ENCODE measurements at regions not wholly inside any gene's neighbourhood (a gene's known extent, or its start where the extent isn't known, plus 50 kb on each side); places are given as distances from the start of the nearest gene placed in this dataset.

DNA sequence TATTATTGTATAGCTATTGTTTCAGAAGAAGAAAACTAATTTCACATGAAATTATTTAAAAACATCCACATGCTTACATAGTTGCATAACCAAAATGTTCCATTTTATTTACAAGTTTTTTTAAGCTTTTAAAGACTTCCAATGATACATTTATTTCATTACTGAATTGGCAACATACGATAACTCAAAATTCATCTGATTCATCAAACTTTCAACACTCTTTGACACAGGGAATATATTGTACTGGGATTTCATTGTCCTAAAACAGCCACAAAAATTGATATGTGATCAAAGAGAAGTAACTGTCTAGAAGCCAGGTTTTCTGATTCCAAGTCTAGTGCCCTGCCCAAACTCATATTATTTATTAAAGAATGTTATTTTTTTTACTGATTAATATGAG is 131.4 kb upstream of the USP24 start:
- H3K4me1 Mint-ChIP-seq, result no peaks in the 10 kb centered on the region
- TF ChIP-seq NR2C2 (CRISPR knock-in tag; IDR thresholded peaks at IDR 0.05), result no peak
- TF ChIP-seq, protein P1, sequence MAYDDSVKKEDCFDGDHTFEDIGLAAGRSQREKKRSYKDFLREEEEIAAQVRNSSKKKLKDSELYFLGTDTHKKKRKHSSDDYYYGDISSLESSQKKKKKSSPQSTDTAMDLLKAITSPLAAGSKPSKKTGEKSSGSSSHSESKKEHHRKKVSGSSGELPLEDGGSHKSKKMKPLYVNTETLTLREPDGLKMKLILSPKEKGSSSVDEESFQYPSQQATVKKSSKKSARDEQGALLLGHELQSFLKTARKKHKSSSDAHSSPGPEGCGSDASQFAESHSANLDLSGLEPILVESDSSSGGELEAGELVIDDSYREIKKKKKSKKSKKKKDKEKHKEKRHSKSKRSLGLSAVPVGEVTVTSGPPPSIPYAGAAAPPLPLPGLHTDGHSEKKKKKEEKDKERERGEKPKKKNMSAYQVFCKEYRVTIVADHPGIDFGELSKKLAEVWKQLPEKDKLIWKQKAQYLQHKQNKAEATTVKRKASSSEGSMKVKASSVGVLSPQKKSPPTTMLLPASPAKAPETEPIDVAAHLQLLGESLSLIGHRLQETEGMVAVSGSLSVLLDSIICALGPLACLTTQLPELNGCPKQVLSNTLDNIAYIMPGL (CRISPR knock-in tag; IDR thresholded peaks at IDR 0.05), result no peak
- TF ChIP-seq, protein P2, sequence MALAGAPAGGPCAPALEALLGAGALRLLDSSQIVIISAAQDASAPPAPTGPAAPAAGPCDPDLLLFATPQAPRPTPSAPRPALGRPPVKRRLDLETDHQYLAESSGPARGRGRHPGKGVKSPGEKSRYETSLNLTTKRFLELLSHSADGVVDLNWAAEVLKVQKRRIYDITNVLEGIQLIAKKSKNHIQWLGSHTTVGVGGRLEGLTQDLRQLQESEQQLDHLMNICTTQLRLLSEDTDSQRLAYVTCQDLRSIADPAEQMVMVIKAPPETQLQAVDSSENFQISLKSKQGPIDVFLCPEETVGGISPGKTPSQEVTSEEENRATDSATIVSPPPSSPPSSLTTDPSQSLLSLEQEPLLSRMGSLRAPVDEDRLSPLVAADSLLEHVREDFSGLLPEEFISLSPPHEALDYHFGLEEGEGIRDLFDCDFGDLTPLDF (CRISPR knock-in tag; IDR thresholded peaks at IDR 0.05), result no peak
- TF ChIP-seq, protein P3, sequence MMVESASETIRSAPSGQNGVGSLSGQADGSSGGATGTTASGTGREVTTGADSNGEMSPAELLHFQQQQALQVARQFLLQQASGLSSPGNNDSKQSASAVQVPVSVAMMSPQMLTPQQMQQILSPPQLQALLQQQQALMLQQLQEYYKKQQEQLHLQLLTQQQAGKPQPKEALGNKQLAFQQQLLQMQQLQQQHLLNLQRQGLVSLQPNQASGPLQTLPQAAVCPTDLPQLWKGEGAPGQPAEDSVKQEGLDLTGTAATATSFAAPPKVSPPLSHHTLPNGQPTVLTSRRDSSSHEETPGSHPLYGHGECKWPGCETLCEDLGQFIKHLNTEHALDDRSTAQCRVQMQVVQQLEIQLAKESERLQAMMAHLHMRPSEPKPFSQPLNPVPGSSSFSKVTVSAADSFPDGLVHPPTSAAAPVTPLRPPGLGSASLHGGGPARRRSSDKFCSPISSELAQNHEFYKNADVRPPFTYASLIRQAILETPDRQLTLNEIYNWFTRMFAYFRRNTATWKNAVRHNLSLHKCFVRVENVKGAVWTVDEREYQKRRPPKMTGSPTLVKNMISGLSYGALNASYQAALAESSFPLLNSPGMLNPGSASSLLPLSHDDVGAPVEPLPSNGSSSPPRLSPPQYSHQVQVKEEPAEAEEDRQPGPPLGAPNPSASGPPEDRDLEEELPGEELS (CRISPR knock-in tag; IDR thresholded peaks at IDR 0.05), result no peak
- TF ChIP-seq SMAD3 (CRISPR knock-in tag; IDR thresholded peaks at IDR 0.05; ENCODE audit: borderline replicate concordance), result no peak
- TF ChIP-seq PRRX2 (CRISPR knock-in tag; IDR thresholded peaks at IDR 0.05), result no peak
- no peak for TF ChIP-seq ZNF416 (CRISPR knock-in tag; IDR thresholded peaks at IDR 0.05)
- TF ChIP-seq TCF7 (CRISPR knock-in tag; IDR thresholded peaks at IDR 0.05; ENCODE audit: low read depth), result no peak
- TF ChIP-seq, protein P4, sequence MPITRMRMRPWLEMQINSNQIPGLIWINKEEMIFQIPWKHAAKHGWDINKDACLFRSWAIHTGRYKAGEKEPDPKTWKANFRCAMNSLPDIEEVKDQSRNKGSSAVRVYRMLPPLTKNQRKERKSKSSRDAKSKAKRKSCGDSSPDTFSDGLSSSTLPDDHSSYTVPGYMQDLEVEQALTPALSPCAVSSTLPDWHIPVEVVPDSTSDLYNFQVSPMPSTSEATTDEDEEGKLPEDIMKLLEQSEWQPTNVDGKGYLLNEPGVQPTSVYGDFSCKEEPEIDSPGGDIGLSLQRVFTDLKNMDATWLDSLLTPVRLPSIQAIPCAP (CRISPR knock-in tag; IDR thresholded peaks at IDR 0.05), result no peak
- no peak for TF ChIP-seq SP1 (CRISPR knock-in tag; conservative IDR thresholded peaks at IDR 0.05)
- no peak for TF ChIP-seq IRF2 (CRISPR knock-in tag; IDR thresholded peaks at IDR 0.05; ENCODE audit: borderline replicate concordance, low read depth)
- TF ChIP-seq GABPB1 (CRISPR knock-in tag; IDR thresholded peaks at IDR 0.05), result no peak
- no peak for TF ChIP-seq ETV6 (CRISPR knock-in tag; IDR thresholded peaks at IDR 0.05)
- TF ChIP-seq, protein P5, sequence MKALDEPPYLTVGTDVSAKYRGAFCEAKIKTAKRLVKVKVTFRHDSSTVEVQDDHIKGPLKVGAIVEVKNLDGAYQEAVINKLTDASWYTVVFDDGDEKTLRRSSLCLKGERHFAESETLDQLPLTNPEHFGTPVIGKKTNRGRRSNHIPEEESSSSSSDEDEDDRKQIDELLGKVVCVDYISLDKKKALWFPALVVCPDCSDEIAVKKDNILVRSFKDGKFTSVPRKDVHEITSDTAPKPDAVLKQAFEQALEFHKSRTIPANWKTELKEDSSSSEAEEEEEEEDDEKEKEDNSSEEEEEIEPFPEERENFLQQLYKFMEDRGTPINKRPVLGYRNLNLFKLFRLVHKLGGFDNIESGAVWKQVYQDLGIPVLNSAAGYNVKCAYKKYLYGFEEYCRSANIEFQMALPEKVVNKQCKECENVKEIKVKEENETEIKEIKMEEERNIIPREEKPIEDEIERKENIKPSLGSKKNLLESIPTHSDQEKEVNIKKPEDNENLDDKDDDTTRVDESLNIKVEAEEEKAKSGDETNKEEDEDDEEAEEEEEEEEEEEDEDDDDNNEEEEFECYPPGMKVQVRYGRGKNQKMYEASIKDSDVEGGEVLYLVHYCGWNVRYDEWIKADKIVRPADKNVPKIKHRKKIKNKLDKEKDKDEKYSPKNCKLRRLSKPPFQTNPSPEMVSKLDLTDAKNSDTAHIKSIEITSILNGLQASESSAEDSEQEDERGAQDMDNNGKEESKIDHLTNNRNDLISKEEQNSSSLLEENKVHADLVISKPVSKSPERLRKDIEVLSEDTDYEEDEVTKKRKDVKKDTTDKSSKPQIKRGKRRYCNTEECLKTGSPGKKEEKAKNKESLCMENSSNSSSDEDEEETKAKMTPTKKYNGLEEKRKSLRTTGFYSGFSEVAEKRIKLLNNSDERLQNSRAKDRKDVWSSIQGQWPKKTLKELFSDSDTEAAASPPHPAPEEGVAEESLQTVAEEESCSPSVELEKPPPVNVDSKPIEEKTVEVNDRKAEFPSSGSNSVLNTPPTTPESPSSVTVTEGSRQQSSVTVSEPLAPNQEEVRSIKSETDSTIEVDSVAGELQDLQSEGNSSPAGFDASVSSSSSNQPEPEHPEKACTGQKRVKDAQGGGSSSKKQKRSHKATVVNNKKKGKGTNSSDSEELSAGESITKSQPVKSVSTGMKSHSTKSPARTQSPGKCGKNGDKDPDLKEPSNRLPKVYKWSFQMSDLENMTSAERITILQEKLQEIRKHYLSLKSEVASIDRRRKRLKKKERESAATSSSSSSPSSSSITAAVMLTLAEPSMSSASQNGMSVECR (CRISPR knock-in tag; IDR thresholded peaks at IDR 0.05; ENCODE audit: borderline replicate concordance), result no peak
- TF ChIP-seq, protein P6, sequence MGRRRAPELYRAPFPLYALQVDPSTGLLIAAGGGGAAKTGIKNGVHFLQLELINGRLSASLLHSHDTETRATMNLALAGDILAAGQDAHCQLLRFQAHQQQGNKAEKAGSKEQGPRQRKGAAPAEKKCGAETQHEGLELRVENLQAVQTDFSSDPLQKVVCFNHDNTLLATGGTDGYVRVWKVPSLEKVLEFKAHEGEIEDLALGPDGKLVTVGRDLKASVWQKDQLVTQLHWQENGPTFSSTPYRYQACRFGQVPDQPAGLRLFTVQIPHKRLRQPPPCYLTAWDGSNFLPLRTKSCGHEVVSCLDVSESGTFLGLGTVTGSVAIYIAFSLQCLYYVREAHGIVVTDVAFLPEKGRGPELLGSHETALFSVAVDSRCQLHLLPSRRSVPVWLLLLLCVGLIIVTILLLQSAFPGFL (CRISPR knock-in tag; IDR thresholded peaks at IDR 0.05; ENCODE audit: borderline replicate concordance), result no peak
- no peak for TF ChIP-seq TEAD4 (CRISPR knock-in tag; IDR thresholded peaks at IDR 0.05)
- TF ChIP-seq, protein P7, sequence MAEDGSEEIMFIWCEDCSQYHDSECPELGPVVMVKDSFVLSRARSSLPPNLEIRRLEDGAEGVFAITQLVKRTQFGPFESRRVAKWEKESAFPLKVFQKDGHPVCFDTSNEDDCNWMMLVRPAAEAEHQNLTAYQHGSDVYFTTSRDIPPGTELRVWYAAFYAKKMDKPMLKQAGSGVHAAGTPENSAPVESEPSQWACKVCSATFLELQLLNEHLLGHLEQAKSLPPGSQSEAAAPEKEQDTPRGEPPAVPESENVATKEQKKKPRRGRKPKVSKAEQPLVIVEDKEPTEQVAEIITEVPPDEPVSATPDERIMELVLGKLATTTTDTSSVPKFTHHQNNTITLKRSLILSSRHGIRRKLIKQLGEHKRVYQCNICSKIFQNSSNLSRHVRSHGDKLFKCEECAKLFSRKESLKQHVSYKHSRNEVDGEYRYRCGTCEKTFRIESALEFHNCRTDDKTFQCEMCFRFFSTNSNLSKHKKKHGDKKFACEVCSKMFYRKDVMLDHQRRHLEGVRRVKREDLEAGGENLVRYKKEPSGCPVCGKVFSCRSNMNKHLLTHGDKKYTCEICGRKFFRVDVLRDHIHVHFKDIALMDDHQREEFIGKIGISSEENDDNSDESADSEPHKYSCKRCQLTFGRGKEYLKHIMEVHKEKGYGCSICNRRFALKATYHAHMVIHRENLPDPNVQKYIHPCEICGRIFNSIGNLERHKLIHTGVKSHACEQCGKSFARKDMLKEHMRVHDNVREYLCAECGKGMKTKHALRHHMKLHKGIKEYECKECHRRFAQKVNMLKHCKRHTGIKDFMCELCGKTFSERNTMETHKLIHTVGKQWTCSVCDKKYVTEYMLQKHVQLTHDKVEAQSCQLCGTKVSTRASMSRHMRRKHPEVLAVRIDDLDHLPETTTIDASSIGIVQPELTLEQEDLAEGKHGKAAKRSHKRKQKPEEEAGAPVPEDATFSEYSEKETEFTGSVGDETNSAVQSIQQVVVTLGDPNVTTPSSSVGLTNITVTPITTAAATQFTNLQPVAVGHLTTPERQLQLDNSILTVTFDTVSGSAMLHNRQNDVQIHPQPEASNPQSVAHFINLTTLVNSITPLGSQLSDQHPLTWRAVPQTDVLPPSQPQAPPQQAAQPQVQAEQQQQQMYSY (CRISPR knock-in tag; IDR thresholded peaks at IDR 0.05), result no peak
- TF ChIP-seq ZNF219 (CRISPR knock-in tag; IDR thresholded peaks at IDR 0.05; ENCODE audit: borderline replicate concordance), result no peak
- no peak for TF ChIP-seq MYBL2 (CRISPR knock-in tag; IDR thresholded peaks at IDR 0.05)
- no peak for ATAC-seq
- H3K27me3 Mint-ChIP-seq (ENCODE audit: low read depth), result peaks cover 2% of the 10 kb centered on the region; the same call in 1 of the 2 replicates
- ChIA-PET POLR2A (no interaction called here), CTCF (interaction anchor here (0.9 to 1.0 kb wide), 2 partner anchors 8 to 29 kb away, joined by 3 to 6 read pairs; no protein-coding TSS in a partner anchor)
- no peaks in the 10 kb centered on the region; the same call in 1 of the 2 replicates for H3K9me3 Mint-ChIP-seq
- no peak for DNase-seq (ENCODE audit: low spot score)
- H3K27ac Mint-ChIP-seq, result no peak overlapping the region
- H3K4me3 Mint-ChIP-seq, result no peak overlapping the region
- no peaks in the 10 kb centered on the region for H3K36me3 Mint-ChIP-seq
